GM12875 (cell line): ENCODE measurements at regions not wholly inside any gene's neighbourhood (a gene's known extent, or its start where the extent isn't known, plus 50 kb on each side); places are given as distances from the start of the nearest gene placed in this dataset.

Source experiments
- H3K4me3 ChIP-seq: one replicate; pipeline ENCODE4 v1.5.1; 2011; ENCODE audit warnings: low read depth, low read length, control low read depth
- TF ChIP-seq, protein P1 (sequence below): IDR thresholded peaks from 2 replicates; pipeline ENCODE4 v1.5.1; 2011; ENCODE audit warnings: low read depth, mild to moderate bottlenecking, control low read depth, inconsistent platforms, low read length, moderate library complexity, borderline replicate concordance; ENCODE audit not compliant: insufficient read depth

DNA sequence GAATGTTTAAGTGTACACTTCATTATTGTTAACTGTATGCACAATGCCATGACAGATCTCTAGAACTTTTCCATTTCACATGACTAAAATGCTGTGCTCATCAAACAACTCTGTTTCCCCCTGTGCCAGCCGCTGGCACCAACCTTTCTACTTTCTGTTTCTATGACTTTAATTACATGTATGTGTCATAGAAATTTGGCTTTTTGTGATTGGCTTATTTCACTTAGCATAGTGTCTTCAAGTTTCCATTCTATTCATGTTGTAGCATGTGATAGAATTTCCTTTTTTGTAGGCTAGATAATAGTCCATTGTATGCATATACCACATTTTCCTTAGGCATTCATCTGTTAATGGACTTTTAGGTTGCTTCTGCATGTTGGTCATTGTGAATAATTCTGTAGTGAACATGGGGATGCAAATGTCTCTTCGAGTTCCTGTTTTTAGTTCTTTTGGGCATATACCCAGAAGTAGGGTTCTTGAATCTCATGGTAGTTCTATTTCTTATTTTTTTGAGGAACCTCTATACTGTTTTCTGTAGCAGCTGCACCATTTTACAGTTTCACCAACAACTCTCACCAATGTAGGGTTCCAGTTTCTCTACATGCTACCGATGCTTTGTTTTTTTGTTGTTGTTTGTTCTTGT, 184.4 kb upstream of the DMRT1 start:
- no peak overlapping the region for H3K4me3 ChIP-seq
- TF ChIP-seq, protein P1, sequence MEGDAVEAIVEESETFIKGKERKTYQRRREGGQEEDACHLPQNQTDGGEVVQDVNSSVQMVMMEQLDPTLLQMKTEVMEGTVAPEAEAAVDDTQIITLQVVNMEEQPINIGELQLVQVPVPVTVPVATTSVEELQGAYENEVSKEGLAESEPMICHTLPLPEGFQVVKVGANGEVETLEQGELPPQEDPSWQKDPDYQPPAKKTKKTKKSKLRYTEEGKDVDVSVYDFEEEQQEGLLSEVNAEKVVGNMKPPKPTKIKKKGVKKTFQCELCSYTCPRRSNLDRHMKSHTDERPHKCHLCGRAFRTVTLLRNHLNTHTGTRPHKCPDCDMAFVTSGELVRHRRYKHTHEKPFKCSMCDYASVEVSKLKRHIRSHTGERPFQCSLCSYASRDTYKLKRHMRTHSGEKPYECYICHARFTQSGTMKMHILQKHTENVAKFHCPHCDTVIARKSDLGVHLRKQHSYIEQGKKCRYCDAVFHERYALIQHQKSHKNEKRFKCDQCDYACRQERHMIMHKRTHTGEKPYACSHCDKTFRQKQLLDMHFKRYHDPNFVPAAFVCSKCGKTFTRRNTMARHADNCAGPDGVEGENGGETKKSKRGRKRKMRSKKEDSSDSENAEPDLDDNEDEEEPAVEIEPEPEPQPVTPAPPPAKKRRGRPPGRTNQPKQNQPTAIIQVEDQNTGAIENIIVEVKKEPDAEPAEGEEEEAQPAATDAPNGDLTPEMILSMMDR, result no peak

DNA sequence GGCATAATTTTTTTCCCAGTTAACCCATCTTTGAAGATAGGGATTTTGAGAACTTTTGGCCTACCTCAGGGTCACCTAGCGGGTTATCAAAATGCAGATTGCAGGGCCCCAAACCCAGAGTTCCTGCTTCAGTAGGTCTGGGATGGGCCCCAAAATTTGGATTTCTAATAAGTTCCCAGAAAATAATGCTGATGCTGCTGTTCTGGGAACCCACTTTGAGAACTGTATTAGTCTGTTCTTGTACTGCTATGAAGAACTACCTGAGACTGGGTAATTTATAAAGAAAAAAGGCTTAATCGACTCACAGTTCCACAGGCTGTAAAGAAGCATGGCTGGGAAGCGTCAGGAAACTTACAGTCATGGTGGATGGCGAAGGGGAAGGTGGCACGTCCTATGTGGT, 182.2 kb upstream of the DMRT1 start:
- TF ChIP-seq, protein P1, result no peak
- H3K4me3 ChIP-seq, result no peak overlapping the region

DNA sequence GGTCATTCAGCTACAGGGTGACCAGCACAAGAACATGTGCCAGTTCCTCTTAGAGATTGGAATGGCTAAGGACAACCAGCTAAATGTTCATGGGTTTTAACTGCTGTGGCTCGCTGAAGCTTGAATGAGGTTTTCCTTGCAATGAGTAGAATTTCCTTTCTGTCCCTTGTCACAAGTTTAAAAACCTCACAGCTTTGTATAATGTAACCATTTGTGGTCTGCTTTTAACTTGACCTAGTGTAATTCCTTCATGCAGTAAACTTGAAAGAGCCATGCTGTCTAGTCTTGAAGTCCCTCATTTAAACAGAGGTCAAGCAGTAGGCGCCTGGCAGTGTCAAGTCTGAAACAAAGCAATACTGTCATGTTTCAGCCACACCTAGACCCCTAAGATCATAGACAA, 181.3 kb upstream of the DMRT1 start:
- TF ChIP-seq, protein P1, result no peak
- H3K4me3 ChIP-seq, result no peak overlapping the region

DNA sequence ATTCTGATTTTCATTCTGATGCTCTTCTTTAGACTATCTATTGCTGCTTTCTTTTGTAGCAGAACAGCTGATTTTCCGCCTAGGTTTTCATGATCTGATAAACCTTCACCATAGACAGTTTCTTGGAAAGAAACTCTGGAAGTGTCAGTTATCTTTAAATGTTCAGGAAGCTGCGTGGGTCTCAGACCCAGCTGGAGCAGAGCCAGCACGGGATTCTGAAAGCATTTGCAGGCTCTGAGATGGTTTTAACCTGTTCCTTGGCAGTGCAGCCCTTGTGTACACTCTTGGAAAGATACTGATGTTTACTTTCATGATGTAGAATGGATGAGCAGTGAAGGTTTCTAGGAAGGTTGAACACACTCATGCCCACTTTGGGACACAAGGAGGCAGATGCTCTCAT, 178.0 kb upstream of the DMRT1 start:
- TF ChIP-seq, protein P1, result no peak
- H3K4me3 ChIP-seq, result no peak overlapping the region

DNA sequence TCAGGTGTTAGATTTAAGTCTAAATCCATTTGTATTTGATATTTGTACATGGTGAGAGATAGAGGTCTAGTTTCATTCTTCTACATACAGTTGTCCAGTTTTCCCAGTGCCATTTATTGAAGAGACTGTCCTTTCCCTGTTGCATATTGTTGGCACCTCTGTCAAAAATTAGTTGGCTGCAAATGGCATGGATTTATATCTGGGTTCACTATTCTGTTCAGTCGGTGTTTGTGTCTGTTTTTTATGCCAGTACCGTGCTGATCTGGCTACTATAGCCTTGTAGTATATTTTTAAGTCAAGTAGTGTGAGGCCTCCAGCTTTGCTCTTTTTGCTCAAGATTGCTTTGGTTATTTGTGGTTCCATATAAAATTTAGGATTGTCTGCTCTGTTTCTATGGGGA, 176.2 kb upstream of the DMRT1 start:
- TF ChIP-seq, protein P1, result no peak
- H3K4me3 ChIP-seq, result no peak overlapping the region

DNA sequence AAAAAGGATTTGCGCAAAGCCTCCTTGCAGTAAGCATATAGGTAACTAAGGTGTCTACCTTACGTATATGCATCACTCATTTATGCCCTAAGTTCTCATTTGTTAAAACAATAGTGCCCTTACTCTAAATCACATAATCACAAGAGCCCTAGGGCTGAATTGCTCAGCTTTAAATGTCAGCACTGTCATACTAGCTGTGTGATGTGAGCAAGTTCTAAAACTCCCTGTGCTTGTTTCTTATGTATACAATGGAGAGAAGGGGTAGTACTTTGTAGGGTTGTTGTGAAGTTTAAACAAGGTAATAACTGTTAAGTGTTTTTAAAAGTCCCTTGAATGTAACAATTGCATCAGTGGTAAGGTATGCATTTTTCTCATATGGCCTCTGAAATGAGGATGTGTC, 169.5 kb upstream of the DMRT1 start:
- no peak overlapping the region for H3K4me3 ChIP-seq
- TF ChIP-seq, protein P1, result no peak

DNA sequence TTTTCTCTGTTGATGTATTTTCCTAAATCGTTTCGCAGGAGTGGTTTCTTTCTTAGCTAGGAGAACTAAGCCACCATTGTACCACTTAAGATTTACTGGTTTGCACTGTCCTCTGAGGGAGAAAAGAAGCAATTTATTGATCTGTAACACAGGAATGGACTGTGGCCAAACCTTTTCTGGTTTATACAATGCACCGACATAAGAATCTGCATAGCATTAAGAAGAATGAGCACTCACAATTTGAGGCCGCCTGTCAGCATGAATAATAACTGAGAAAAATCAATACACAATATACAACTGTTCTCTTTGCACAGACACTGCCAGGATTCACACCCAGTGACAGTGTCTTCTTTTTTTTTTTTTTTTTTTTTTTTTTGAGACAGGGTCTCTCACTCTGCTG, 168.6 kb upstream of the DMRT1 start:
- no peak overlapping the region for H3K4me3 ChIP-seq
- TF ChIP-seq, protein P1, result no peak
